K562 (cell line): ENCODE measurements at regions not wholly inside any gene's neighbourhood (a gene's known extent, or its start where the extent isn't known, plus 50 kb on each side); places are given as distances from the start of the nearest gene placed in this dataset.

Source experiments
- ATAC-seq: fragments of 200-7000 bp; cut with Tn5 transposase; 3 replicates; pipeline ENCODE4 v1.9.1; 2020; ENCODE audit warnings: moderate library complexity
- BruUV-seq: library from RNA; stranded (reverse); fragments of 400-500 nt; replicated peaks from 2 replicates; lab custom pipeline; 2021; lab: Mats Ljungman, UMichigan
- CTCF ChIA-PET: fragments of 300-600 bp; formaldehyde crosslinking; extraction: SDS; loops from one replicate; lab custom pipeline; 2021; ENCODE audit warnings: low intra/inter-chr PET ratio; lab: Yijun Ruan, JAX
- POLR2A ChIA-PET: fragments of 300-600, 350-650 bp; sonication (Branson Sonifier 250); formaldehyde crosslinking; extraction: SDS; loops from one replicate; lab custom pipeline; 2021; ENCODE audit warnings: antibody characterized with exemption, inconsistent platforms; lab: Yijun Ruan, JAX
- DNase-seq, 4 experiments: peaks; one replicate each; pipeline versions ENCODE4 v3.0.0 to v3.0.0-alpha.2; 2011 to 2018; ENCODE audit warnings: low spot score in 3 of 4, mixed read lengths in 3 of 4; ENCODE audit errors: extremely low read depth in 1 of 4
- FAIRE-seq: peaks from 2 replicates; lab custom pipeline; 2011; peaks lifted over from hg19 to GRCh38; lab: Jason Lieb, UNC
- H2AFZ ChIP-seq: 2 replicates; pipeline ENCODE4 v1.6.0; 2011; ENCODE audit warnings: low read depth, low read length, control low read depth, inconsistent platforms
- H3K27ac ChIP-seq: fragments of 200-600 bp; 3 replicates; pipeline ENCODE4 v1.8.0; 2011; ENCODE audit warnings: low read depth, mild to moderate bottlenecking, control low read depth, inconsistent platforms, low read length, moderate library complexity, mixed read lengths; ENCODE audit errors: extremely low read depth
- H3K27me3 ChIP-seq, 2 experiments: fragments of 300-600 bp in 1 of 2; 2 replicates in 1 of 2; 3 replicates in 1 of 2; pipeline versions ENCODE4 v1.6.0 to v1.8.0; 2011; ENCODE audit warnings: inconsistent platforms in 2 of 2, low read length in 2 of 2, mild to moderate bottlenecking in 1 of 2, mixed read lengths in 1 of 2, moderate library complexity in 1 of 2; ENCODE audit not compliant: control insufficient read depth in 2 of 2, insufficient read depth in 2 of 2
- H3K36me3 ChIP-seq: fragments of 300-600 bp; 3 replicates; pipeline ENCODE4 v1.8.0; 2011; ENCODE audit warnings: mild to moderate bottlenecking, low read length, inconsistent platforms; ENCODE audit not compliant: control insufficient read depth, insufficient read depth
- H3K4me1 ChIP-seq, 2 experiments: fragments of 200-600 bp in 1 of 2; replicated peaks in 1 of 2; 2 replicates in 1 of 2; 3 replicates in 1 of 2; pipeline versions ENCODE4 v1.5.1 to v1.8.0; 2011; ENCODE audit warnings: inconsistent platforms in 2 of 2, low read length in 2 of 2, mild to moderate bottlenecking in 1 of 2, mixed read lengths in 1 of 2, moderate library complexity in 1 of 2; ENCODE audit not compliant: control insufficient read depth in 2 of 2, insufficient read depth in 2 of 2
- H3K4me2 ChIP-seq: 2 replicates; pipeline ENCODE4 v1.6.1; 2011; ENCODE audit warnings: low read length, control low read depth, inconsistent platforms, mixed read lengths; ENCODE audit not compliant: insufficient read depth
- H3K4me3 ChIP-seq: fragments of 200-600 bp; sonication (generic), shearing (Covaris generic); 2 replicates; pipeline ENCODE4 v1.5.1; 2016; ENCODE audit warnings: control low read depth, inconsistent platforms
- H3K79me2 ChIP-seq: fragments of 200-600 bp; 3 replicates; pipeline ENCODE4 v1.8.0; 2011; ENCODE audit warnings: low read length, inconsistent platforms; ENCODE audit not compliant: control insufficient read depth, insufficient read depth
- H3K9ac ChIP-seq, 2 experiments: 2 replicates each; pipeline versions ENCODE4 v1.6.0 to v1.6.1; 2011; ENCODE audit warnings: low read depth in 2 of 2, low read length in 2 of 2, control low read depth in 1 of 2, inconsistent platforms in 1 of 2, mild to moderate bottlenecking in 1 of 2, mixed read lengths in 1 of 2; ENCODE audit not compliant: insufficient read depth in 1 of 2
- H3K9me1 ChIP-seq: one replicate; pipeline ENCODE4 v1.6.0; 2011; ENCODE audit warnings: inconsistent platforms, mild to moderate bottlenecking, low read length, moderate library complexity; ENCODE audit not compliant: control insufficient read depth, insufficient read depth
- H3K9me3 ChIP-seq: replicated peaks from 2 replicates; pipeline ENCODE4 v1.5.1; 2011; ENCODE audit warnings: low read depth, low read length, inconsistent platforms; ENCODE audit not compliant: control insufficient read depth, insufficient read depth
- H4K20me1 ChIP-seq: replicated peaks from 2 replicates; pipeline ENCODE4 v1.6.1; 2011; ENCODE audit warnings: low read length, inconsistent platforms, mixed read lengths; ENCODE audit not compliant: control insufficient read depth, insufficient read depth
- ARHGAP35 ChIP-seq: fragments of 450-650 bp; IDR thresholded peaks from 2 replicates; pipeline ENCODE4 v1.6.1; 2018; ENCODE audit not compliant: partially characterized antibody
- ATF2 ChIP-seq: sonication (generic); formaldehyde crosslinking; IDR thresholded peaks from 2 replicates; pipeline ENCODE4 v1.8.1; 2022; ENCODE audit warnings: missing genetic modification reagents
- BRF2 ChIP-seq: IDR thresholded peaks from 3 replicates; pipeline ENCODE4 v1.6.1; 2011; ENCODE audit warnings: borderline replicate concordance, mild to moderate bottlenecking; ENCODE audit not compliant: insufficient read length, insufficient read depth
- CCNT2 ChIP-seq: IDR thresholded peaks from 2 replicates; pipeline ENCODE4 v1.6.1; 2011; ENCODE audit warnings: borderline replicate concordance, low read depth, mild to moderate bottlenecking, moderate library complexity, mixed read lengths, low read length; ENCODE audit not compliant: insufficient read length; ENCODE audit errors: extremely low read depth
- CHCHD3 ChIP-seq: fragments of 250-450 bp; sonication (Bioruptor Pico); IDR thresholded peaks from 2 replicates; pipeline ENCODE4 v2.1.2; 2022; ENCODE audit warnings: mild to moderate bottlenecking
- E2F5 ChIP-seq: sonication (generic); formaldehyde crosslinking; IDR thresholded peaks from 2 replicates; pipeline ENCODE4 v1.8.0; 2022; ENCODE audit warnings: mild to moderate bottlenecking, missing genetic modification reagents
- ERF ChIP-seq: fragments of 450-650 bp; formaldehyde crosslinking; IDR thresholded peaks from 2 replicates; pipeline ENCODE4 v1.4.0; 2020; ENCODE audit warnings: mild to moderate bottlenecking, mixed read lengths
- HDAC6 ChIP-seq: IDR thresholded peaks from 2 replicates; pipeline ENCODE4 v1.6.1; 2012; ENCODE audit warnings: low read depth, mild to moderate bottlenecking, control low read depth, inconsistent platforms, low read length, moderate library complexity
- MIER1 ChIP-seq: fragments of 450-650 bp; IDR thresholded peaks from 2 replicates; pipeline ENCODE4 v1.6.1; 2016; ENCODE audit warnings: antibody characterized with exemption, mild to moderate bottlenecking, low read depth
- PCBP1 ChIP-seq: fragments of 200-400 bp; formaldehyde crosslinking; IDR thresholded peaks from 2 replicates; pipeline ENCODE4 v1.6.1; 2018; ENCODE audit warnings: mild to moderate bottlenecking, low read depth, low read length; ENCODE audit not compliant: poor library complexity, severe bottlenecking
- PHB2 ChIP-seq: fragments of 450-650 bp; IDR thresholded peaks from 2 replicates; pipeline ENCODE4 v1.6.1; 2017; ENCODE audit warnings: low read depth
- SMARCB1 ChIP-seq: IDR thresholded peaks from 2 replicates; pipeline ENCODE4 v1.6.1; 2011; ENCODE audit warnings: improper control_type of control experiment, low read depth; ENCODE audit not compliant: insufficient read length
- TCF7L2 ChIP-seq: fragments of 150-350 bp; IDR thresholded peaks from 2 replicates; pipeline ENCODE4 v1.6.1; 2016; ENCODE audit warnings: low read depth, mild to moderate bottlenecking, low read length, moderate library complexity
- ZFP36 ChIP-seq: fragments of 150-350 bp; IDR thresholded peaks from 2 replicates; pipeline ENCODE4 v1.6.1; 2018; ENCODE audit warnings: low read length, low read depth; ENCODE audit not compliant: partially characterized antibody
- ZNF140 ChIP-seq: fragments of 250-450 bp; sonication (Bioruptor Pico); IDR thresholded peaks from 2 replicates; pipeline ENCODE4 v1.8.0; 2021; ENCODE audit warnings: moderate library complexity, mild to moderate bottlenecking, inconsistent platforms
- ZNF780A ChIP-seq: fragments of 250-450 bp; sonication (Bioruptor Pico); IDR thresholded peaks from 2 replicates; pipeline ENCODE4 v1.5.0; 2021; ENCODE audit warnings: mild to moderate bottlenecking
- WGBS: fragments of 100-300 bp; shearing (Covaris generic); methylation state at CpG from one replicate; pipeline ENCODE4 v1.1.6; 2016; ENCODE audit warnings: low coverage, mixed read lengths; ENCODE audit not compliant: insufficient coverage; ENCODE audit errors: missing lambda C conversion rate; 5-methylcytosine and 5-hydroxymethylcytosine counted together
- in situ Hi-C: fragments of 300-500 bp; cut with MboI; formaldehyde crosslinking; loops from 4 replicates; pipeline ENCODE4 v1.15.0; 2018; ENCODE audit warnings: inconsistent platforms, mixed read lengths
- intact Hi-C: fragments of 100-400 bp; cut with micrococcal nuclease; formaldehyde crosslinking; loops from 2 replicates; pipeline ENCODE4 v1.14.2; 2022

DNA sequence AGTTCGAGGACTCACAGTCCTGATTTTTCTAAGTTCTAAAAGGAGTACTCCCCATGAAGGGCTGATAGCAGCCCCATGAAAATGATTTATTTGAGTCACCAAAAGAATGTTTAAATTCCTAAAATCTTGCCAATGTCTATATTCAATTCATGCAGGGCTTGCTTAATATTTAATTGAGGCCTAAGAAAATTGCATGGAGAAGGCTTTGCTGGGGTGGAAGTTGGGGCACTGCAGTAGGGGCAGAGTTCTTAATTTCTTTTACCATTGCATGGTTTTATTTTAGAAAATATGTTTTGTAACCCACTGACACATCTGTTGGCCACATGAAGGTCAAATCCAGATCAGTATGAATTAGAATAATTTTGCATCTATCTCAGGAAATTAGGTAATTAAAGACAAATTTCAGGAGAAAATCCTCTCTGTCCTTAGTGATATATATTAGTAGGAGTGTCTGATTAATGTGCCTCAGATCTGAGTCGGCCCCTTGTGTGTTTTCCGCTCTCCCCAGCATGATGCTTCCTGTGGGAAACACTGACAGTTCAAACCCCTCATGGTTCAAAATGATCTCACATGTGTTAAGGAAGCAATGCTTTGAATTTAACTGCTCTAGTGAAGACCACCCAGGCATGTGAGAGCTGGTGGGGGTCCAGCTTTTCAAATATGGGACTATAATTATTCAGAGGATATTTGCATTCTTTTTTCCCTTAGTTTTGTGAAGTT lies 54.0 kb upstream of the EGFL6 start:
- Histone ChIP-seq H3K4me3 (no peak overlapping the region), H3K79me2 (no peaks in the 10 kb centered on the region), H3K9ac (no peak overlapping the region), H3K27ac (no peak overlapping the region), H3K4me2 (no peak overlapping the region), H4K20me1 (no peaks in the 10 kb centered on the region), H3K4me1 (no peaks in the 10 kb centered on the region), H3K36me3 (no peaks in the 10 kb centered on the region), H2AFZ (no peak overlapping the region), H3K9me1 (no peaks in the 10 kb centered on the region), H3K9me3 (no peaks in the 10 kb centered on the region), H3K27me3 (no peaks in the 10 kb centered on the region)
- no TSS peak for BruUV-seq
- DNase-seq: no peak
- TF ChIP-seq ZFP36 (no peak), ATF2 (CRISPR knock-in tag) (no peak), CCNT2 (no peak), ERF (no peak), ZNF140 (CRISPR knock-in tag) (no peak), MIER1 (no peak), E2F5 (CRISPR knock-in tag) (no peak), CHCHD3 (no peak), ZNF780A (CRISPR knock-in tag) (no peak), TCF7L2 (no peak), PCBP1 (no peak), SMARCB1 (no peak), BRF2 (no peak), HDAC6 (no peak), ARHGAP35 (no peak), PHB2 (no peak)
- no peak for FAIRE-seq
- in situ Hi-C loops: loop anchor here (5.0 kb wide), 2 partner anchors 122 to 517 kb away; no protein-coding TSS in a partner anchor
- CTCF ChIA-PET: no interaction called here
- 19% methylated on average over 3 of the region's 3 CpGs for WGBS
- POLR2A ChIA-PET: interaction anchor here (0.8 kb wide), 1 partner anchor 25 kb away, joined by 3 read pairs; no protein-coding TSS in a partner anchor
- intact Hi-C loops: no loop called here
- ATAC-seq: no peak
